ENCODE measurements at regions not wholly inside any gene's neighbourhood (a gene's known extent, or its start where the extent isn't known, plus 50 kb on each side); places are given as distances from the start of the nearest gene placed in this dataset.
"Not testable (repeated sequence)": the region's sequence is repeated elsewhere in the genome, so short reads cannot be mapped to it uniquely, and the experiment has no call there.

GRCh38 chr2:87956613-87957012, 59.7 kb downstream of the RNU2-63P start:
- not testable (repeated sequence) for H3K4me3 Mint-ChIP-seq, H3K36me3 Mint-ChIP-seq, H3K4me1 Mint-ChIP-seq, H3K9me3 Mint-ChIP-seq, H3K27me3 Mint-ChIP-seq, H3K27ac Mint-ChIP-seq

- not testable (repeated sequence) for H3K9me3 Mint-ChIP-seq, H3K4me3 Mint-ChIP-seq, H3K27me3 Mint-ChIP-seq, H3K36me3 Mint-ChIP-seq, H3K27ac Mint-ChIP-seq, H3K4me1 Mint-ChIP-seq
Measured at GRCh38 chr2:87949008-87949407, 67.3 kb downstream of the RNU2-63P start.

GRCh38 chr2:87946644-87947370, 69.5 kb downstream of the RNU2-63P start:
- H3K9me3 Mint-ChIP-seq, H3K27me3 Mint-ChIP-seq, H3K36me3 Mint-ChIP-seq, H3K4me1 Mint-ChIP-seq, H3K27ac Mint-ChIP-seq, H3K4me3 Mint-ChIP-seq: not testable (repeated sequence)

GRCh38 chr2:87939299-87939698, 77.0 kb downstream of the RNU2-63P start:
- H3K27ac Mint-ChIP-seq, H3K27me3 Mint-ChIP-seq, H3K36me3 Mint-ChIP-seq, H3K4me3 Mint-ChIP-seq, H3K4me1 Mint-ChIP-seq, H3K9me3 Mint-ChIP-seq: not testable (repeated sequence)

GRCh38 chr2:87919023-87919665, 93.5 kb upstream of the RGPD2 start:
- H3K27me3 Mint-ChIP-seq, H3K36me3 Mint-ChIP-seq, H3K27ac Mint-ChIP-seq, H3K4me3 Mint-ChIP-seq, H3K9me3 Mint-ChIP-seq, H3K4me1 Mint-ChIP-seq: not testable (repeated sequence)

- not testable (repeated sequence) for H3K4me3 Mint-ChIP-seq, H3K36me3 Mint-ChIP-seq, H3K27ac Mint-ChIP-seq, H3K9me3 Mint-ChIP-seq, H3K4me1 Mint-ChIP-seq, H3K27me3 Mint-ChIP-seq
Measured at GRCh38 chr2:87917194-87917593, 91.6 kb upstream of the RGPD2 start.

- H3K36me3 Mint-ChIP-seq, H3K9me3 Mint-ChIP-seq, H3K27ac Mint-ChIP-seq, H3K27me3 Mint-ChIP-seq, H3K4me1 Mint-ChIP-seq: not testable (repeated sequence)
- peak overlapping the region in 1 of 4 donors; percentile 53 for H3K4me3 Mint-ChIP-seq
Measured at GRCh38 chr2:87910848-87911247, 85.3 kb upstream of the RGPD2 start.

- not testable (repeated sequence) for H3K4me1 Mint-ChIP-seq, H3K9me3 Mint-ChIP-seq, H3K4me3 Mint-ChIP-seq, H3K36me3 Mint-ChIP-seq, H3K27me3 Mint-ChIP-seq, H3K27ac Mint-ChIP-seq
Measured at GRCh38 chr2:87909042-87909441, 83.4 kb upstream of the RGPD2 start.

GRCh38 chr2:87907556-87908099, 82.0 kb upstream of the RGPD2 start:
- not testable (repeated sequence) for H3K27ac Mint-ChIP-seq, H3K9me3 Mint-ChIP-seq, H3K4me3 Mint-ChIP-seq, H3K4me1 Mint-ChIP-seq, H3K27me3 Mint-ChIP-seq, H3K36me3 Mint-ChIP-seq

- not testable (repeated sequence) for H3K9me3 Mint-ChIP-seq, H3K4me3 Mint-ChIP-seq, H3K36me3 Mint-ChIP-seq, H3K27ac Mint-ChIP-seq, H3K27me3 Mint-ChIP-seq, H3K4me1 Mint-ChIP-seq
Measured at GRCh38 chr2:87903242-87904114, 77.9 kb upstream of the RGPD2 start.

GRCh38 chr2:87883659-87884058, 58.1 kb upstream of the RGPD2 start:
- H3K27ac Mint-ChIP-seq = peak overlapping the region in 1 of 3 donors; percentile 27
- H3K36me3 Mint-ChIP-seq = not testable (repeated sequence)

More at GRCh38 chr2:87883659-87884058, 58.1 kb upstream of the RGPD2 start:
- H3K9me3 Mint-ChIP-seq, H3K4me1 Mint-ChIP-seq, H3K27me3 Mint-ChIP-seq: not testable (repeated sequence)
- peak overlapping the region in 1 of 4 donors; percentile 53 for H3K4me3 Mint-ChIP-seq

Measured in IgD-negative memory B cell (primary cell).